ENCODE measurements at regions not wholly inside any gene's neighbourhood (a gene's known extent, or its start where the extent isn't known, plus 50 kb on each side); places are given as distances from the start of the nearest gene placed in this dataset.

DNA sequence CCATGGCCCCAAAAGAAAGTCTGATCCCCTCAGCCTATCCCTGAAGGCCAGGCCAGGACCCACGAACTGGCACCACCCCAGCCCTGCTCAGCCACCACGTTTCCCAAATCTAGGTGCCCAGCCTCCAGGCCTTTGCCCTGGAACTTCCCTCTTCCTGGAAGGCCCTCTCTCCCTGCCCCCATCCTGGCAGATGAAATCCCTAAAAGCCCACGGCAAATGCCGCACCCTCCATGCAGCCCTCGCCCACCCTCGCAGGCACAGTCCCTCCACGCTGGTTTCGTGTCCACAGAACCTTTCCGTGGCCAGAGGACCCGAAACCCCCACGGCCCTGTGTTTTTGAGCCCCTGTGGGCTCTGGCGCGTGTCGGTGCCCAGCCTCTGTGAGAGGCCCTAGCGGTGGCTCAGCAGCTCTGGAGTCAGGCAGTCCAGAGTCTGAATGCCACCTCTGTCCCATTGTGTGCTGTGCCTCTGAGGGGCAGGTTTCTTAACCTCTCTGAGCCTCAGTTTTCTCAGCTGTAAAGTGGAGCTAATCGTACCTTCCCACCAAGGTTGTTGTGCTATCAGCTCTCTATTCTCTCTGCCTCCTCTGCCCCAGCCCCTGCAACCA, 138.5 kb upstream of the IQSEC1 start:
- no peak for DNase-seq (ENCODE audit: extremely low read depth, low read depth)

DNA sequence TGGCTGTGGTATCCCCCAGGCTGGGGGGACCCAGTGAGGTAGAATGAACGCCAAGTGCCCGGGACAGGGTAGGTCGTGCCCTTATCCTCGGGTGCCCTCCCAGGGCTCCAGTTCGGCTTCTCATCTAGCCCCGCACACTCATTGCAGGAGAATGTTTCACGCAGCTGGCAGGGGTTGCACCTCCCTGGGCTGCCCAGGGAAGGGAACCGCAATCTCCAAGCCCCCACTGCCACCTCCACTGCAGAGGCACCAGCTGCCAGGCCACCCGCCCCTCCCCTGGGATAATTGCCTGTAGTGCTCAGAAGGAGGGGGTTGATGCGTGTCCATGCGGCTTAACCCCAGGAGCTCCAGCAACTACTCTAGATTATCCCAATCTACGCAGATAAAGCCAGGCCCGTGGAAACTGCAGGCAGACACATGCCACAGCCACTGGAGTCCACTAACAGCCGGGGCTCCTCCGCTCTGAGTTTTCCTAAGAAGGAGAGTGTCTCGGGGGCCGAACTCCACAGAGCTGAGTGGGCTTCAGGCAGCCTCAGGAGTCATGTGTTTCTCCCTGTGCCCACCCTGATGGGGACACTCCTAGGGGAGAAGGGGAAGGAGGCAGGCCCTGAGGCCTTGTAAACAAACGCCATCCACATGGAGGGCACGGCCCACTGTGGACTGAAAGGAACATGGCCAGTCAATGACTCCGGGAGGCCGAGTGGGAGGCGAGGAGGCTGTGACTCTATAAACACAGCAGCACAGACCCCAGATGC, 137.2 kb upstream of the IQSEC1 start:
- DNase-seq (ENCODE audit: extremely low read depth, low read depth), result no peak

DNA sequence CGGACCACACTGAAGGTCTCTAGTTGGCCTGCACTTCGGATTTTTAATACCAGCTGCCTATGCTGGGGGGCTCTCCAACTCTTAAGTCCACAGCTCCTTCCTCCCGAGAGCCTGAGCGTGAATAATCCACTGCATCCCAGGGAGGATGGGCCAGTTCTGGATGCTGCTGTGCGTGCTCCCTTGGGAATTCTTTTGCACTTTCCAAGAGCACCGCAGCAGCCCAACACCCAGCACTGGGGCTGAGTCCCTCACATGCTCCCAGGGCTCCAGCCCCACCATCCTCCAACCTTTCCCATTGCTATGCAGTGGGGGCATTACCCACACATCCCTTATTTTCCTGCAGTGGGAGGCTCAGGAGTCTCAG, 136.4 kb upstream of the IQSEC1 start:
- no peak for DNase-seq (ENCODE audit: extremely low read depth, low read depth)

DNA sequence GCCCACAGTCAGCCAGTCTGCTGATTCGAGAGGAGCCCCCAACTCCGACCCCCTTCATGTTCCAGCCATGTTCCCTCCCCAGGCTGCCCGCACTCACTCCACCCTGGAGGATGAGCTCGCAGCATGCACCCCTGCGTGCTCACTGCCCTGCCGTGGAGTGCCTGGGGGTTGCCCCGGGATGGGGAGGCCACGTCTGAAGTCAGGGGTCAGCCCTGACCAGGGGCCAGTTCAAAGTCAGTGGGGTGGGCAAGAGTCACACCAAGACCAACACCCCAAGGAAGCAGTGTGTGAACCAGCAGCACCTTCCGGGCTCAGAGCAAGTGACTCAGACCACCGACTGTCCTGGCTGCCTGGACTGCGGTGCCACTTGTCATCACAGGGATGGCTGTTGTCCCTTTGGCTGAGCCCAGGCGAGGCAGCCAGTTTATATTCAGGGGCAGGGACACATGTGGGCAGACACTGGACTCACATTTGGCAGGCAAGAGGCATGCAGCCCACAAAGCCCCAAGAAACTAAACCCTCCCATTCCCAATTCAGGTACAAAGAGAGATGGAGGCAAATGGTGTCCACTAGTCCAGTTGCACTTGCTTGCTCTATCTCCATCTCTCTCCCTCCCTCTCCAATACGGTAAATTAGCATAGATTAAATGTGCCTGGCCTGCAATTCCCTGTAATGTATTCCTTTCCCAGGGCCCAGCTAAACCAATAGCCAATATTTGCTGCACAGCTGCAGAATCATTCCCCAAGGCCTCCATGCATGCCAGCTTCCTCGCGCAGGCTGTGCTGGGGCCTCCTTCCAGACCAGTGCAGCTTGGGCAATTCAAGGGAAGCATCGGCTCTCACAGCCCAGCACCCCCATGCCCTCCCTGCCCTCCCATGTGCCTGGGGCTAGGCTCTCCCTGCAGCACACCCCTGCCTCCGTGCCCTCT, 135.7 kb upstream of the IQSEC1 start:
- DNase-seq (ENCODE audit: extremely low read depth, low read depth), result no peak

DNA sequence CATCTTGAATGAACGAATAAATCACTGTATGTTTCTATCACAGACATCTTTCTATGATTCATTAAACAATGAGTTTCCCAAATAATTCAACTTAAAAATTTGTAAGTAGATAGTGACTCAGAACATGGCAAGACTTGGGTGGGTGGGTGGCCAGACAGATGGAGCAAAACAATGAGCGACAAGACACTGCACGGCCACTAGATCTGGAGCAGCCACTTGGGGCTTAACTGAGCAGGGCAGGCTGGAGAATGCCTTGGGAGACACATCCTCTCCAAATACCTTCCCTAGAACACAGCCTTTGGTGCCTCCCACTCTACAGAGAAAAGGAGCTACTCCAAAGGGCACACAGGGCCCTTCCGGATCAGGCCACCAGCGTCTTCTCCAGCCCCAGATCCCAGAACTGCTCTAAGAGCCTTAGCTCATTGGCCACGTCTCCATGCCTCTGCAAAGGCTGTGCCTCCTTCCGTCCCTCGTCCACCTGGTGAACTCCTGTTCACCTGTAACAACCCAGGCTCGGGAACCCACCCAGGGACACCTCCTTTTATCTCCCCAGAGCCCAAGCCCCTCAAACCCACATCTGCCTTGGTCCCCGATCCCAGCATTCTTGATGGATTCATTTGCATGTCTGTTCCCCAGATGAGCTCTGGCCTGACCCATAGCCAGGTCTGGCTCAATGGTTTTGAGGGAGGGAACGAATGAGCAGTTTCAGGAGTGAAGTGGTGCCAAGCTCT, 134.9 kb upstream of the IQSEC1 start:
- DNase-seq (ENCODE audit: extremely low read depth, low read depth), result no peak

DNA sequence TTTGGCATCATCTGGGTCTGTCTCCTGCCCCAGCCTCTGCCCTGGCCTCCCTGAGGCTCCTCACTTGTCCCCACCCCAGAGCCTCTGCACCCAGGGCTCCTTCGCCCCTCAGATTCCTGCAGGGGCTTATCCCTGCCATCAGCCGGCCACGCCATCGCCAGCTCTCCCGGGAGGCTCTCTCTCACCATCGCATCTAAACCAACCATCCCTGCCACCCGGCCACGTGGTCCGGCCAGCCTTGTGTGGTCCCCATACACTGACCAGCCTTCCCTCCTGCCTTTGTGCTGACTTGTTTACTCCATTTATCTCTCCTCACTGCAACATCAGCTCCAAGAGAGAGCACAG, 134.3 kb upstream of the IQSEC1 start:
- no peak for DNase-seq (ENCODE audit: extremely low read depth, low read depth)

DNA sequence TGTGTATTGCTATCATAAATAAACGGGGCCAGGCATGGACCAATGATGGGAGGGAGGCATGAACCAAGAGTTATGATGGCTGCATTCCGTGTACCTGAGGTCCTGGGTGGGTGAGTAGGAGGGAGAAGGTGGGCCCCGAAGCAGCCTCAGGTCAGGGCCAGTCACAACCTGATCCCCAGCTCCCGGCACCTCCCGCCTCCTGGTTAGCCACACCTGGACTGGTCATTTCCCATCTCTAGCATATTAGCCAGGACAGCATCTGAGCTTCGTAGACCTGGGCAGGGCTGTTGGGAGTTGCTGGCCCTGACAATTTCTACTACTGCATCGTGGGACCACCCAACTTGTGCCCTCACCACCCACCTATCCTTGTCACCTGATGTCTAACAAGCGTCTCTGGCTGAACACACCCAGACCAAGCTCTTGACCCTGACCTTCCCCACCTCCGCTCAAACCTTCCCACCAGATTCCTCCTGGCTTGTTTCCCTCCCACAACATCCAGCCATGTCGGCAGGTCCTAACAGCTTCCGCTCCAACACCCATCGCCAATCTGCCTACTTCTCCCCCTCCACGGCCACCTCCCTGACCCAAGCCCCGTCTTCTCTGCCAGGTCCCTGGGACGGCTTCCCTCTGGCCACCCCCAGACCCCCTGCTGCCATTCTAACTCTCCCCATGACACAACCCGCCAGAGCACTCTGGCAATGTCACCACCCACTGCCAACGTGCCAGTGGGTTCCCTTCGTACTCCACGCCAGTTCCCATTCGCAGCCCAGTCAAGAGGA, 133.8 kb upstream of the IQSEC1 start:
- DNase-seq (ENCODE audit: extremely low read depth, low read depth), result no peak

DNA sequence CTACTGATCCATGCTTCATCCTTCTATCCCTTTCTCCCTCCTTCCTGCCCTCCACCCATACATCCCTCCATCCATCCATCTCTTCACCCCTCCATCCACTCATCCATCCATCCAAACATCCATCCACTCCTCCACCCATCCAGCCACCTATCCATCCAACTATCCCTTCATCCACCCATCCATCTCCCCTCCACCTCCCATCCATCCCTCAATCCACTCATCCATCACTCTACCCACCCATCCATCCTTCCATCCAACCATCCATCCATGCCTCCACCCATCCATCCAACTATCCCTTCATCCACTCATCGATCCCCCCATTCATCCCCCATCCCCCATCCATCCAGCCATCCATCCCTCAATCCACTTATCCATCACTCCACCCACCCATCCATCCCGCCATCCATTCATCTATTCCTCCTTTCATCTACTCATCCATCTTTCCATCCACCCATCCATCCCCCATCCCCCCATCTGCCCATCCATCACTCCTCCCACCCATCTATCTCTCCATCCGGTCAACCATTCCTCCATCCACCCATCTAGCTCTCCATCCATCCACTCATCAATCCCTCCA, 132.4 kb upstream of the IQSEC1 start:
- no peak for DNase-seq (ENCODE audit: extremely low read depth, low read depth)

DNA sequence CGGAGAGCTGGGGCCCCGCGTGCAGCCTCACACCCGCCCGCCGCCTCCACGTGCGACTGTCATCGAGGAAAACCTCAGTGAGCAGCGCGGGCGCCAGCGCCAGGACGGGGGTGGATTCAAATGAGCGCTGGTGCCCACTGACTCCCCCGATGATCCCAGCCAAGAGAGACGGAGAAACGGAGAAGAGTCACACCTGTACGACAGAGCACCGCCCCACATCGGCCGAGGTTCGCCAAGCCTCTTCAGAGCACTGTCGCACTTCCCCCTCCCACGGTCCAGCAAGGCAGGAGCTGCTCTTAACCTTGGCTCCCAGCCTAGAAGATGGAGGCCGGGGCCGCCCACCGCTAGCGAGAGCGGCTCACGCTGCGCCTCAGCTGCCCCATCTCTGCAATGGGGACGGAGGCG, 130.9 kb upstream of the IQSEC1 start:
- no peak for DNase-seq (ENCODE audit: extremely low read depth, low read depth)

DNA sequence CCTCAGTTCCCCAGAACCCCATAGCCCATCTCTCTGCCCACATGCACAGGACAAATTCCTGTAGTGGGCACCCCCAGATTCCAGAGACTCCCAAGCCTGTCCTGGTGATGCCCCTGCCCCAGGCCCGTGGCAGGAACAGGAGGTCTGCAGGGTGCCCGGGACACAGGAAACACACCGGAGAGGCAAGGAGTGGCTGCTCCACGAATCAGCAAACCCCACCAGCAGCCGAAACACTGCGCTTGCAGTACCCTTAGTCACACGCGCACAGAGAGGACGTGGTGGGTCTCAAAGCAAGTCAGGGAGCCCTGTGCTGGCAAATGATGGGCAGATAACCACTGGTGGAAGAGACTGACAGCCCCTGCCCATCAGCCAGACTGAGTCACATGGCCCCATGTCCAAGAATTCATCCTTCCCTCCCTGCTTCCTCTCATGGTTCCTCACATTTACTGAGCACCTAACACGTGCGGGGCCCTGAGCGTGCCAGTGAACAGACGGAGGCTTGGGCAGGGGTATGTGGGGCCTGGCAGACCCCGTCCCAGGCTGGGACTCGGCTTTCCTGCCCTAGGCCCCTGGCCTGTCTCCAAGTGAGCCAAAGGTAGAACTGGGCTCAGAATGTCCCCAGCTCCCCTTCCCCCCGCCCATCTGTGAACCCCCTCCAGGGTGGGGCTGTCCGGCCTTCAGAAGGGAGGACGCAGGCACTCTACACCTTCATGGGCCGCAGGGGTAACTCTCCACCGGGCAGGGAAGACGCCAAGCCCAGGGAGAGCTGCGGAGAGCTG, 130.4 kb upstream of the IQSEC1 start:
- DNase-seq (ENCODE audit: extremely low read depth, low read depth), result no peak

DNA sequence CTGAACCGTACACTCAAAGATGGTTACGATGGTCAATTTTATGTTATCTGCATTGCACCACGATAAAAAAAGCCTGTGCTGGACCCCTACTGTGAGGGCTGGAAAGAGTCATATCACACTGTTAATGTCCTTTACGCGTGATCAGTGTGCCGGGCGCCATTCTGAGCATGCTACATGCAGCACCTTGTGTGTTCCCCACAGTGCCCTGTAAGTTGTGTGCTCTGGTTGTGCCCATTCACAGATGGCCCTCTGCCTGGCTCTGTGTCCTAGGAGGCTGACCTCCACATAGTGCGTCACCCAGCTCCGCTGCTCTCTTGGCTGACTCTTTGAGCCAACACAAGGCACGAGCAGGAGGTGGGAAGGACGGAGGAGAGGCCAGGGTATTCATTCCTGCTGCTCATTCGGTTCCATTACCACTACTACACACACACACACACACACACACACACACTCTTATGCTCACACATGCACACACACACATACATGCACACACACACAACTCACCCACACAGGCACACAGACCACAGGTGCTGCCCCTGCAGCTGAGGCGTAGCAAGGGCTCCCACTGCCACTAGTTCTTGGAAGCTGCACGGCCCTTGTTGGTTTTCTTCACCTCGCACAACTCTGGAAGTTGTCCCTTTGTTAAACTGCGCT, 129.6 kb upstream of the IQSEC1 start:
- no peak for DNase-seq (ENCODE audit: extremely low read depth, low read depth)

DNA sequence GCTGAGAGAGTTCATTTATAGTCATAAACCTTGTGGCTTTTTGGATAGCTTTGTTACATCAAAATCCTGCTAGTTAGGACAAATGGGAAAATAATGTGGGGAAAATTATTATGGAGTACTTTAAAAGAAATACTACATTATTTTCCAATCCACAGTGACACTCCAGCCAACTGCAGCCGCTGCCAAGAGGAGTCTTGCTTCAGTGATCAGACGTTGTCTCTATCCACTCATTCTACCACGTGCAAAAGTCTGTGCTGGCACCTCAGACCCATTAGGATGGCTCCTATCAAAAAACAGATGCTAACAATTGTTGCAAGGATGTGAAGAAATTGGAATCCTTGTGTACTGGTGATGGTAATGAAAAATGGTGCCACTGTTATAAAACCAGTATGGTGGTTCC, 128.6 kb upstream of the IQSEC1 start:
- no peak for DNase-seq (ENCODE audit: extremely low read depth, low read depth)

DNA sequence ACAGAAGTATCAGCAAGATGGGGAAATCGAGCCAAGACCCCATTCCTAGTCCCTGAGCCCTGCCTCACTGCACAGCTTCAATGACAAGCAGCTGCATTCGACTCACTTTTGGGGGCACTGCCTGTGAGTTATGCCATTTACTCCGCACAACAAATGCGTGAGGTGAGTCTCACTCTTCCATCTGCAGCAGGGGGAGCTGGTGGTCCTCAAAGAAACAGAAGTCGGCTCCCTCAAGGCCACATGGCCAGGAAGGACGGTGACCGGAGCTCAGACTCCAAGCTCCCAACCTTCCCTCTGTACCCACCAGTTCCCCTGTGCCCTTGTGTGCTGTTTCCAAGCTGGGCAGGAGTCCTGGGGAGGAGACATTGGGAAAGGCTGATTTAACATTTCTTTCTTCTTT, 127.7 kb upstream of the IQSEC1 start:
- no peak for DNase-seq (ENCODE audit: extremely low read depth, low read depth)

DNA sequence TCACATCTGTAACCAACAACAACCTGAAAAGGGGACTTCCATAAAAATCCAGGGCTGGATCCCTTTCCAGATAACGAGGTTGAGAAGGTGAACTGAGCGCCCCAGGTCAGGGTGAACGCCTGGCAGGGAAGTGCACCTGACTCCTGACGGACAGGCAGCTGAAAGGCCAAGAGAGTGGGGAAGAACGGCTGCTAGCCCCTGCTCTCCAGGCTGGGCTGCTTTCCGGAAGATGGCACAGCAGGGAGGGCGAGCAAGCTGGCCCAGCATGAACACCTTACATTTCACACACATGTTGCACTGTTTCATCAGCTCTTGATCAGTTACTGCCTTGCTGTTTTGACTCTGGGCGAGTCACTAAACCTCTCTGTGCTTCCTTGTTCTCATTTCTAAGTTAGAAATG, 127.2 kb upstream of the IQSEC1 start:
- no peak for DNase-seq (ENCODE audit: extremely low read depth, low read depth)

DNA sequence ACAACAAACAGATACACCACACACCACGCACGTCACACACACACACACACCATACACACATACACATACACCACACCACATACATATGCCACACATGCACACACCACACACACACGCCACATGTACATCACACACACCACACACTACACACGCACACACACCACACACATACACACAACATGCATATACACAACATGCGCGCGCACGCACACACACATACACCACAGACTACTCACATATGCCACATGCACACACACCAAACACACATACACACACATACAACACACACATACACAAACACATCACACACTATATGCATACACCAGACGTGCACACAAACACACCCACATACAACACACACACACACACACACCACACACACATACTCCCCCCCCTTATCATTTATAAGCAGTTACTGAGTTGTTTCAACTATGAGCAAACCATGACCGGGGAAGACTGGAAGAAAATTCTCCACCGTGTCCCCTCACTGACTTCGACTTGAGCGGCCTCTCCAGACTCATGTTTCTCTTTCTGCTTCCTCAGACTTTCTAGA, 126.7 kb upstream of the IQSEC1 start:
- DNase-seq (ENCODE audit: extremely low read depth, low read depth), result no peak

DNA sequence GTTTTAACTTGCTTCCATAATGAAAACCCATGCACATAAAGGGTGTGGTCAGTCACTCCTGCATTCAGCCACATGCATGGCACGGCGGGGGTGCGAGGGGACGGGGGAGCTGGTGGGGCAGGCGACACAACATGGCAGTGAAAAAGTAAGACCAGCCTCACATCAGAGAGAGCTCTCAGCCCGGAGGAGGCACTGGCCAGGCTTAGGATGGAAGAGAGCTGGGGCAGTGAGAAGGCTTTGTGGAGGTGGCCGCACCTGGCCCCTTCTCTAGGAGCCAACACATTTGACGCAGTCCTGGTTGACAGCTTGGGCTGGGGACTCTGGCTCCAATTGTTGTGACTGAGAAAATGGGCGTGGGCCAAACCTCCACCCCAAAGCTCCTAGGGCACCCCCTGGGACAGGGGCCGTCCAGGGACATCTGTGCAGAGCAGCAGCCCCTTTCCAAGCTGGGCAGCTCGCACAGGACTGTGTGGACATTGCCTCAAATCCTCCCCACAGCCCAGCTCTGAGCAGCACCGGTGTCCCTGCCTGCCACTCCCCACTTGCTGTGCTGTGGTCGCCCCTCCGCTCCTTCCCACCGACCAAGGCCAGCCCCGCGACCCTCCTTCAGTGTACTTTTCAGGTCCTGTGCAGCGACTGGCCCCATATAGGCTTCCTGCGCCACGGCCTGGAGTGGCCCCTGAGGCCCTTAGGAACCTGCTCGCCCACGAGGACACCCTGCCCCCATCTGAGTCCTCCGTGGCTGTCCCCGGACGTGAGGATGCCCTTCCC, 126.0 kb upstream of the IQSEC1 start:
- DNase-seq (ENCODE audit: extremely low read depth, low read depth), result no peak

DNA sequence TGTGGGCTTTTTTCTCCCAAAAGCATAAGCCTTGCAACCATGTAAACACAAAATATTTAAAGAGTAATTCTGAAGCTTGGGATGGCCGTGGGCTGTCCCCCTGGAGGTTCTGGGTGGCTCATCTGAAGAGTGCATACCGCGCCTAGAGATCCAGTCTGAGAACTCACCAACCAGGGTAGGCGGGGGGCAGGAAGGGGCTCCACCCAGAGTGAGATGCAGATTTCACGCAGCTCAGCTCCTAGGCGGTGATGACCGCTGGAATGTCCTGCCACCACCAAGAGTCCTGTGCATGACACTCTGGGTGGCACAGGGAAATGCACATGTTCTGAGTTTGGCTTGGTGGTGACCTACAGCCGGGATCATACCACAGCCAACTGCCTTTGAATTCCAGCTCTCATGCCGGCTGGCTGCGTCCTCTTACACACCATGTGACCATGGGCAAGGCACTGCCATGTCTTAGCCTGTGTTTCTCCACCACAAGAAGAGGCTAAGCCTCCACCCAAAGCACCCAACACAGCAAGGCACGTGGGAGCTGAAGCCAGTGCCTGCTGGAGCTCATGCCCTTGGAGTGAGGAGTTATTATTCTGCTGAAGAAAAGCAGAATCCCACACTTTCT, 125.1 kb upstream of the IQSEC1 start:
- no peak for DNase-seq (ENCODE audit: extremely low read depth, low read depth)

All from NCI-H460 (cell line).